Limb (tissue), 2 donors: ENCODE measurements at regions not wholly inside any gene's neighbourhood (a gene's known extent, or its start where the extent isn't known, plus 50 kb on each side); places are given as distances from the start of the nearest gene placed in this dataset.
"Not testable (repeated sequence)": the region's sequence is repeated elsewhere in the genome, so short reads cannot be mapped to it uniquely, and the experiment has no call there.

Experiments
- DNase-seq, 2 donors: peaks; one replicate each; pipeline ENCODE4 v3.0.0-alpha.2; 2016; ENCODE audit errors: extremely low spot score in 2 of 2

GRCh38 chr1:168457296-168457695 lies 86.5 kb downstream of the XCL2 start:
- DNase-seq, result not testable (repeated sequence)

GRCh38 chr1:168455764-168456163 lies 88.0 kb downstream of the XCL2 start:
- DNase-seq, result no peak

- no peak for DNase-seq
Measured at GRCh38 chr1:168454211-168454815, 89.5 kb downstream of the XCL2 start.

- no peak for DNase-seq
Measured at GRCh38 chr1:168453056-168453455, 90.7 kb downstream of the XCL2 start.

GRCh38 chr1:168452329-168452728 lies 91.5 kb downstream of the XCL2 start:
- no peak for DNase-seq

GRCh38 chr1:168447871-168448270 lies 95.9 kb downstream of the XCL2 start:
- DNase-seq, result no peak

GRCh38 chr1:168446081-168446480 lies 97.7 kb downstream of the XCL2 start:
- no peak for DNase-seq

GRCh38 chr1:168443899-168444298 lies 99.9 kb downstream of the XCL2 start:
- DNase-seq, result no peak

GRCh38 chr1:168443356-168443755 lies 100.4 kb downstream of the XCL2 start:
- DNase-seq, result no peak

GRCh38 chr1:168442931-168443330 lies 100.9 kb downstream of the XCL2 start:
- no peak for DNase-seq

- DNase-seq, result no peak
Measured at GRCh38 chr1:168441745-168442144, 102.1 kb downstream of the XCL2 start.

- DNase-seq, result peak; percentile 76 to 80
Measured at GRCh38 chr1:168439456-168440375, 104.1 kb downstream of the XCL2 start.

GRCh38 chr1:168438626-168439025 lies 105.2 kb downstream of the XCL2 start:
- DNase-seq, result no peak

- no peak for DNase-seq
Measured at GRCh38 chr1:168437821-168438220, 106.0 kb downstream of the XCL2 start.

- no peak for DNase-seq
Measured at GRCh38 chr1:168435439-168435838, 108.4 kb downstream of the XCL2 start.

GRCh38 chr1:168433238-168433637 lies 110.6 kb downstream of the XCL2 start:
- DNase-seq, result no peak

- no peak for DNase-seq
Measured at GRCh38 chr1:168431882-168432281, 111.9 kb downstream of the XCL2 start.

- no peak for DNase-seq
Measured at GRCh38 chr1:168430321-168430720, 113.5 kb downstream of the XCL2 start.

- DNase-seq, result peak in 1 of 2 donors; percentile 11
Measured at GRCh38 chr1:168428063-168428731, 115.6 kb downstream of the XCL2 start.

- no peak for DNase-seq
Measured at GRCh38 chr1:168427051-168427450, 116.7 kb downstream of the XCL2 start.

GRCh38 chr1:168424281-168424680 lies 119.5 kb downstream of the XCL2 start:
- DNase-seq, result no peak

GRCh38 chr1:168422203-168422847 lies 121.5 kb downstream of the XCL2 start:
- peak in 1 of 2 donors; percentile 10 for DNase-seq
